Prostate gland (tissue), 2 donors: ENCODE measurements at regions not wholly inside any gene's neighbourhood (a gene's known extent, or its start where the extent isn't known, plus 50 kb on each side); places are given as distances from the start of the nearest gene placed in this dataset.

ENCODE experiments used
- POLR2AphosphoS5 ChIP-seq: sonication (generic); formaldehyde crosslinking; IDR thresholded peaks from one replicate; pipeline ENCODE4 v1.6.1; 2017; ENCODE audit warnings: antibody characterized with exemption
- TF ChIP-seq, protein P1 (sequence below), 4 experiments: fragments of 200-600 bp in 2 of 4; fragments of 450-650 bp in 2 of 4; sonication (generic) in 2 of 4; IDR thresholded peaks; 1 replicate in 3 of 4; 2 replicates in 1 of 4; pipeline ENCODE4 v1.5.1; 2016 to 2019; ENCODE audit warnings: antibody characterized with exemption in 4 of 4, mild to moderate bottlenecking in 2 of 4, moderate library complexity in 2 of 4

DNA sequence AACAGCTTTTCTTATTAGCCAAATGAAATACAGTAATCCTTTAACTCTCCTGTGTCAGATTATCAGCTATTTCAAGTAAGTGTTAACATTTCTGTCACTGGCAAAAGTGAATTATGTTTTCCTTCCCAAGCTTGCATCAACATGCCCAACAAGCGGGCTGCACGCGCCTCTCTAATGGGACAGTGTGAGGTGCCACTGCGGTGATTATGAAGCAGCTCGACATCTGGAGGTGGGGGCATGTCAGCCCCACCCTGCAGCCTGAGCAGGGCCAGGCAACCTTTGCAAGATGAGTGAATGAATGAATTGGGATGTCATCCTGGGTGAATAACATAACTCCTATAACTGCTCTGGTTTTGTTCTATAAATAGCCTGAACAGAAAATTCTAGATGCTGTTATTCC is 301.4 kb downstream of the ZNF326 start:
- TF ChIP-seq, protein P1, sequence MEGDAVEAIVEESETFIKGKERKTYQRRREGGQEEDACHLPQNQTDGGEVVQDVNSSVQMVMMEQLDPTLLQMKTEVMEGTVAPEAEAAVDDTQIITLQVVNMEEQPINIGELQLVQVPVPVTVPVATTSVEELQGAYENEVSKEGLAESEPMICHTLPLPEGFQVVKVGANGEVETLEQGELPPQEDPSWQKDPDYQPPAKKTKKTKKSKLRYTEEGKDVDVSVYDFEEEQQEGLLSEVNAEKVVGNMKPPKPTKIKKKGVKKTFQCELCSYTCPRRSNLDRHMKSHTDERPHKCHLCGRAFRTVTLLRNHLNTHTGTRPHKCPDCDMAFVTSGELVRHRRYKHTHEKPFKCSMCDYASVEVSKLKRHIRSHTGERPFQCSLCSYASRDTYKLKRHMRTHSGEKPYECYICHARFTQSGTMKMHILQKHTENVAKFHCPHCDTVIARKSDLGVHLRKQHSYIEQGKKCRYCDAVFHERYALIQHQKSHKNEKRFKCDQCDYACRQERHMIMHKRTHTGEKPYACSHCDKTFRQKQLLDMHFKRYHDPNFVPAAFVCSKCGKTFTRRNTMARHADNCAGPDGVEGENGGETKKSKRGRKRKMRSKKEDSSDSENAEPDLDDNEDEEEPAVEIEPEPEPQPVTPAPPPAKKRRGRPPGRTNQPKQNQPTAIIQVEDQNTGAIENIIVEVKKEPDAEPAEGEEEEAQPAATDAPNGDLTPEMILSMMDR (IDR thresholded peaks at IDR 0.05): no peak
- TF ChIP-seq POLR2AphosphoS5: no peak
